D721Med (cell line): ENCODE measurements at regions not wholly inside any gene's neighbourhood (a gene's known extent, or its start where the extent isn't known, plus 50 kb on each side); places are given as distances from the start of the nearest gene placed in this dataset.

Experiments used
- DNase-seq: peaks from one replicate; pipeline ENCODE4 v3.0.0; 2011; ENCODE audit warnings: low spot score; ENCODE audit not compliant: insufficient read length
- FAIRE-seq: peaks from 2 replicates; lab custom pipeline; 2011; peaks lifted over from hg19 to GRCh38; lab: Jason Lieb, UNC
- TF ChIP-seq, protein P1 (sequence below): IDR thresholded peaks from 2 replicates; pipeline ENCODE4 v1.5.1; 2012; ENCODE audit warnings: mild to moderate bottlenecking, control low read depth; ENCODE audit not compliant: insufficient read depth; ENCODE audit errors: missing control alignments

DNA sequence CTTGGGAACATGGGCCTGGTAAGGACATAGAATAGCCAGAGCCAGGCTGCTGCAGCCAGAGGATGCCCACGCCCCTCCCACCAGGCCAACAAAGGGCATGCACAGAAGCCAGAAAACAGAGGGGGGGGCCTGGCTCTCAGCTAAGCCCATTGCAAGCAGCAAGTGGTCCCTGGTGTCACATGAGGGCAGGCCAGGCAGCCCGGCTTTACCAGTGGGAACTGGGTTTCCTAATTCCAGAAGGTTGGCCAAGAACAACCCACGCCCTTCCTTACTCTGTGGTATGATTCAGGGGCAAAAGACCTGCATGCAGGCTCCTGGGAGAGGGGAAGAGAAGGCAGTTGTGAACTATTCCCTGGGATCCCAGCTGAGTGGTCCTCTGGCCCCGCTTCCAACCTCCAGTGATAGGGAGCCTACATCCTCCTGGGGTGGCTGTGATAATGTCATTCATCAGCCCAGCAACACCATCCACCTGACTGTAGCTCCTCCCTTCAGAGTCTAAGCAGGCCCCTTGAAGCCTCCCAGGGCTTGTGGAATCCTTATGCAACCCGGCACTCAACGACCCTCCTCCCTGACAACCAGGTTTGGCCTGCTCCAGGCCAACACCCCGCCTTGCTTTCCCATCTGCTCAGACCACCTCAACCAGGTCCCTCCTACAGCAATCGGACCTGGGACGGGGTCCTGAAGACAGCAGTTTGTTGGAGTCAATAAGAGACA is 62.1 kb upstream of the LMO1 start:
- no peak for FAIRE-seq
- no peak for DNase-seq
- TF ChIP-seq, protein P1, sequence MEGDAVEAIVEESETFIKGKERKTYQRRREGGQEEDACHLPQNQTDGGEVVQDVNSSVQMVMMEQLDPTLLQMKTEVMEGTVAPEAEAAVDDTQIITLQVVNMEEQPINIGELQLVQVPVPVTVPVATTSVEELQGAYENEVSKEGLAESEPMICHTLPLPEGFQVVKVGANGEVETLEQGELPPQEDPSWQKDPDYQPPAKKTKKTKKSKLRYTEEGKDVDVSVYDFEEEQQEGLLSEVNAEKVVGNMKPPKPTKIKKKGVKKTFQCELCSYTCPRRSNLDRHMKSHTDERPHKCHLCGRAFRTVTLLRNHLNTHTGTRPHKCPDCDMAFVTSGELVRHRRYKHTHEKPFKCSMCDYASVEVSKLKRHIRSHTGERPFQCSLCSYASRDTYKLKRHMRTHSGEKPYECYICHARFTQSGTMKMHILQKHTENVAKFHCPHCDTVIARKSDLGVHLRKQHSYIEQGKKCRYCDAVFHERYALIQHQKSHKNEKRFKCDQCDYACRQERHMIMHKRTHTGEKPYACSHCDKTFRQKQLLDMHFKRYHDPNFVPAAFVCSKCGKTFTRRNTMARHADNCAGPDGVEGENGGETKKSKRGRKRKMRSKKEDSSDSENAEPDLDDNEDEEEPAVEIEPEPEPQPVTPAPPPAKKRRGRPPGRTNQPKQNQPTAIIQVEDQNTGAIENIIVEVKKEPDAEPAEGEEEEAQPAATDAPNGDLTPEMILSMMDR = no peak

DNA sequence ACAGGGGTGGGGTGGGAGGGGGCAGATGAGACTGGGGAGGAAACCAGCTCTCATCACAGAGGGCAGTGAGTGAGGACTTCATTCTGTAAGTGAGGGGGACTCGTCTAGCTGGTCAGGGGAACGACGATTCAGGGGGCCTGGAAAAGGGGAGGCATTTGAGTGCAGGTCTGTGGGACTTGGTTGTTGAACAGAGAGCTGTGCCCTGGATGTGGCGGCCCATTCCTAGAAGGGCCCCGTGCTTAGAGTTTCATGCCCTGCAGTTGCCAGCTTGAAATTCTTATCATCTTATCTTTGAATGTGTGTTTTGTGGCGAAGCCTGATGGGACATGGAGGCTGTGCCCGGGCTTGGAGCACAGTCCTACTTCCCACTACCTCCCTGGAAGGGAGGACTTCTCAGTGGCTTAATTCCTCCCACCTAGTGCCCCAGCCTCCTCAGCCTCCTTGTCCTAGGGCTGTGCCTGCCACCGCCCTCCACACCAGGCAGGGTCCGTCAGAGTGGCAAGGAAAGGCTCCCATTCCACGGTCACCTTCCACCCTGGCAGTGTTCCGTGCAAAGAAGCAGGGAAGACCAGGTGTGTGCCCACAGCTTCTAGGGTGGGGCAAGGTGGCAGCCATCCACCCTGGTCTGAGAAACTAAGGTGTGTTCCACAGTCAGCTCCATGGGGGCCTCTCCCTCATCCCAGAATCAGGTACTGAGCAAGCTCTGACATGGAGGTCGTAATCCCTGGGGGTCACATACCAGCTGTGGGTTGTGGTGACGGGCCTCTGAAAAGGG is 59.7 kb upstream of the LMO1 start:
- TF ChIP-seq, protein P1 = no peak
- DNase-seq (no peak), FAIRE-seq (no peak)

DNA sequence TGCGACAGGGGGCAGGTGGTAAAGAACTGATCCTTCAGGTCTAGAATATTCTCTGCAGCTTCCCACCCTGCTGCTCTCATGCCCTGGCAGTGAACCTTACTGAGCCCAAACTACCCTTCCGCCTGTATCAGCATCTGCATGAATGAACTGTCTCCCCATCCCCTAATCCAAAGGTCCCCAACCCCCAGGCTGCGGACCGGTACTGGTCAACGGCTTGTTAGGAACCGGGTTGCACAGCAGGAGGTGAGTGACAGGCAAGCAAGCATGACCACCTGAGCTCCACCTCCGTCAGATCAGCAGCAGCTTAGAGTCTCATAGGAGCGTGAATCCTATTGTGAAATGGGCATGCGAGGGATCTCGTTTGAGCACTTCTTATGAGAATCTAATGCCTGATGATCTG is 58.2 kb upstream of the LMO1 start:
- TF ChIP-seq, protein P1 = no peak
- FAIRE-seq (no peak), DNase-seq (no peak)

DNA sequence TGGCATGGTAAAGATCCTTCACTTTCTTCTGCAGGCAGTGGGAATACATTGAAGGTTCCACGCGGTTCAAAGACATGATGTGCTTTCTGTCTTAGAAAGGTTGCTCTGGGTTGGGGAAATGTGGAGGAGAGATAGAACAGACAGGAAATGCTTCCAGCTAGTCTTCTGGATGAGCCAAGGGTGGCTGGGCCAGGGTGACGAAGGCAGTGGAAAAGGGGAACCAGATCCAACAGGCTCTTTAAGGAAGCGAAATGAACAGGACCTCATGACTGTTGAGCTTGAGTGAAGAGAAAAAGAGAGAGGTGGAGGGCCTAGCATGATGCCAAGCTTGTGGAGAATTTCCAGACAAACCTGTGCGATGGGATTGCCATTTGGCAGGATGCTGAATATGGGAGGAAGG is 56.4 kb upstream of the LMO1 start:
- DNase-seq = no peak
- no peak for FAIRE-seq
- TF ChIP-seq, protein P1 = no peak

DNA sequence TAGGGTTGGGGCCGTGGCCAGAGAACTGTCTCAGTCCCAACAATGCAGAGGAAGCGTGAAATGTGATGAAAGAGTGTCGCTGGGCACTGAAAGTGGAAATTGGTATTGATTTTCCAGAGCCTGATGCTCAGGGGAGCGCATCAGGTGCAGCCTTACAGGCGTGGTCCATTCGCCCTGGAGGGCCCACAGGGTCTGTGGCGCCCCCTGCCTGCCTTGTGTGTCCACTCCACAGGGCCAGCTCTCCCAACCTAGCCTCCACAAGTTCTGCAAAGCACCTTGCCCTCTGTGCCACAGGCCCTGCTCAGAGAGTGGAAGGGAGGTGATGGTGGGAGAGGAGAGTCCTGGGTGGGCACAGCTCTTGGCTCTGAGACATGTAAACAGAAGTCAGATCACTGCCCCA is 54.9 kb upstream of the LMO1 start:
- DNase-seq (peak; percentile 79), FAIRE-seq (no peak)
- TF ChIP-seq, protein P1 = peak; percentile 52

DNA sequence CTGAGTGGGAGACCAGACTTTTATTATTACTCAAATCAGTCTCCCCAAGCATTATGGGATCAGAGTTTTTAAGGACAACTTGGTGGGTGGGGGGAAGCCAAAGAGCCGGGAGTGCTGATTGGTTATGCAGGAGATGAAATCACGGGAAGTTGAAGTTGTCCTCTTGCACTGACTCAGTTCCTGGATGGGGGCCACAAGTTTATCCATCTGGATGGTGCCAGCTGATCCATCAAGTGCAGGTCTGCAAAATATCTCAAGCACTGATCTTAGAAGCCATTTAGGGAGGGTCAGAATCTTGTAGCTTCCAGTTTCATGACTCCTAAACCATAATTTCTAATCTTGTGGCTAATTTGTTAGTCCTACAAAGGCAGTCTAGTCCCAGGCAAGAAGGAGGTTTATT is 53.5 kb upstream of the LMO1 start:
- FAIRE-seq (no peak), DNase-seq (no peak)
- TF ChIP-seq, protein P1 = no peak

DNA sequence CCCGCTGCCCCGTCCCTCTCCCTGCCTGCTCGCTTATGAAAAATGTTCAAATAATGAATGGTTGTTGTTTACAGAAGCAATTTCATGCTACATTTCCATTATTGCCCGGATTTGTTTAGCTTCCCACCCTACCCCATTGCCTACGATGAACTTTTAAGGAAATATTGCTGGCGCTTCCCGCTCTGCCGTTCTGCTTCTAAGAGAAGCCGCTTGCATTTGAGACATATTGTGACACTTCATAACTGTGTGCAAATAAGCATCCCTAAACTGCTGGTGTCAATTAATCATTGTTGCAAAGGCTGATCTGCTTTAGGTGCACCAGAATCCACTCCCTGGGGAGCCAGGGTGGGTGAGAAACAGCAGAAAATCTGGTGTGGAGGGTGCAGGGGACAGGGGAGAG is 52.3 kb upstream of the LMO1 start:
- DNase-seq (no peak), FAIRE-seq (peak; percentile 69)
- TF ChIP-seq, protein P1 = no peak
